ENCODE measurements at regions not wholly inside any gene's neighbourhood (a gene's known extent, or its start where the extent isn't known, plus 50 kb on each side); places are given as distances from the start of the nearest gene placed in this dataset.
"Not testable (repeated sequence)": the region's sequence is repeated elsewhere in the genome, so short reads cannot be mapped to it uniquely, and the experiment has no call there.

DNA sequence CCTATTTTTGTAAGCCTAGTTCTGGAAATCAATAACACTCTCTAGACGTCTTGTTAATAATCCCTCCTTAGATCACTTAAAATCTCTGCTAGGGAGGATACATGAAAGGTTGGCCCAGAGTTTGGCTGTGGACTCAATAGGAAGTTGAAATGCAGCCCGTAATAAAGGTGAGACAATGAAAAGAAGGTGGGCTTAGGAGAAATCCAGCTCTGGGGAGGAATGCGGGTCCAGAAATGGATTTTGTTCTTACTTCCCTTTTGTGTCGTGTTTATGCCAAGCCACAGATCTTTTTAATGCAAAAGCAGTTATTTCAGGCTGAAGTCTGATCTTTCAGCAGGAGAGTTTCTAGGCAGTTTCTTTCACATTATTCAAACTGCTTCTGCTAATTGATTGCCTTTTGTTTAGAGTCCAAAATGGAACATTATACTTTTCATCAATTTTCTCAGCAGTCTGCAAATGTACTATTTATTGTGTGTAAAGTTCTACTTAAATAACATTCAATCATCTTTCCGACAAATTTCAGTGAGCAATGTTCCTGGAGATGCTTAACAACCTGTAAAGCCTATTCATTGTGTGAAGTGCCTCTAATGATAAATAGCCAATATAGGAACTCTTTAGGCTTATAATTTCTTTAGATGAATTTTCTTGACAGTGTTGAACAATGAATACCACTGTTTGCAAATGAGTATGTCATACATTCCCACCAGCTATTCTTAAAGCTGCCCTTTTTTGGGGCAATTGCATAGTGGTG, 252.9 kb upstream of the KRR1 start:
- no peak for DNase-seq (ENCODE audit: low read depth)

DNA sequence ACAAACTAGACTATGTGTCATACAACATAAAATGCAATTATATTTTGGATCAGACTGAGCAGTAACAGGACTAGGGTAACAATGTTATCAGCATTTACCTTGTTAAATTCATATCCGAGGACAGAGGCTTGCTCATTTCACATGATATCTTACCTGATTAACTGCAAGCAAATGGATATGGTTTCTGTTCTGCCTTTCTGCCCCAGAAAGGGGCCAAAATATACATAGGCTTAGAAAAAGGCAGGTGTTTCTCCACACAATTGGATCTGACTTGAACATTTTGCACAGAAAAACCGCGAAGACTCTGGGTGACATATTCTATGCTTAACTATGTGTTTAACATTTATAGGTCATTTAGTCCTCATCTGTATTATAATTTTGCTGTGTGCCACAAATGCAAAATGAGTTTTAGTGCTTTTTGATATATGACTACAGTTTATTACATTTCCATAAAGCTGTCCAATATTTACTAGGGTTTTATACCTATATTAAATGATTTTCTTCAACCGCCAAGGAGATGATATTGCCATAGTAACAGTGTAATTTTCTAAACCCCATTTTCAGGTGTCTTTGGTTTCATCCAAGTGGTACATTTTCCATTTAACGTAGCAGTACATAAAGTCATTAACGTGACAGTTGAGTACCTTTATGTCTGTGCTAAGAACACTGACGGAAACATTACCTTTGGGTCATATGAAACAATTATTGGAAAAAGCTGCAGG, 249.3 kb upstream of the KRR1 start:
- DNase-seq (ENCODE audit: low read depth), result no peak

GRCh38 chr12:75759842-75760572, 248.6 kb upstream of the KRR1 start:
- DNase-seq (ENCODE audit: low read depth), result peak; percentile 82

DNA sequence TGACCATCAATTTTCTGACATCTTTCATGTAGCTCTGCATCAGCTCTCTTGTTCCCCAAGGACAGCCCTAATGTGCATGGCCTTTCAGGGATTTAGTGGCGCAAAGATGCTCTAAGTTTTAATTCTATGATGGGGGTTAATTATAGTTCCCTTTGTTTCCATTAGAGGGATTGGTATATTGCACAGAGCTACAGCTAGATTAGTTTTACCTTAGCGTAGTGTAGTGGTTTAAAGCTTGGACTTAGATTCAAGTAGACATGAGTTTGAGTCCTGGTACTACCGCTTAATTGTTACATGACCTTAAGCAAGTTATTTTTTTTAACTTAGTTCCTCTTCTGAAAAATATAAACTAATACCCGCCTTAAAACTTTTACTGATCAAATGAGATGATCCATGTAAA, 247.8 kb upstream of the KRR1 start:
- no peak for DNase-seq (ENCODE audit: low read depth)

DNA sequence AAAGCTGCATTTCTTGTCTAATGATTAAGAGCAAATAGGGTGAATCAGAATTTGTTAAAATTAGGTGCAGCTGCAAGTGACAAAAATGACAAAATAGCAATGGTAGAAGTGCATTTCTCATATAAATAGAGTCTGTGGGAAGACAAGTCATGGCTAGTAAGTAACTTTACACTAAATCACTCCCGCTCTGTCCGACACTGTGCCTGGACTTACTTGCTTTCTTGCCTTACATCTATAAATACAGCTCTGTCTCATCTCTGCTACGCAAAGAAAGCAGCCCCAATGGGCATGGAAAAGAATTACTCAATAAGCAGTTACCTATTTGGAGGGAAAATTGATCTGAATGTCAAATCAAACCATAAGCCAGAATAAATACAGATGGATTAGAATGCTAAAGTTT, 245.4 kb upstream of the KRR1 start:
- DNase-seq (ENCODE audit: low read depth), result no peak

DNA sequence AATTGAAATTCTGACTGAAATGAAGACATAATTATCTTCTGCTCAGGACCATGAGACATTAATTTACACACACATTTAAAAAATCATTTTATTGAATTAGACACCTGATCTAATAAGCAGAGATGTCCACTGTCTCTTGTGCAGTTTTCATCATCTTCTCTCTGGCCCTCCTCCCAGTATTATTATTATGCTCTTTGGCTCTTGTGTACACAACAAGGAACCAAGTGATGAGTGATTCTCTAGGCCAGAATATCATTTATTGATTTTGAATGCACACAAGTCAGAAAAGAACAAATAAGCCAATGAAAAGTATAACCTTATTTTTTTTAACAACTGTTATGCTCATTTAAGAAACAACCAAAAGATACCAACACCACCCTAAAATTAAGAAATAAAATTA, 244.7 kb upstream of the KRR1 start:
- no peak for DNase-seq (ENCODE audit: low read depth)

DNA sequence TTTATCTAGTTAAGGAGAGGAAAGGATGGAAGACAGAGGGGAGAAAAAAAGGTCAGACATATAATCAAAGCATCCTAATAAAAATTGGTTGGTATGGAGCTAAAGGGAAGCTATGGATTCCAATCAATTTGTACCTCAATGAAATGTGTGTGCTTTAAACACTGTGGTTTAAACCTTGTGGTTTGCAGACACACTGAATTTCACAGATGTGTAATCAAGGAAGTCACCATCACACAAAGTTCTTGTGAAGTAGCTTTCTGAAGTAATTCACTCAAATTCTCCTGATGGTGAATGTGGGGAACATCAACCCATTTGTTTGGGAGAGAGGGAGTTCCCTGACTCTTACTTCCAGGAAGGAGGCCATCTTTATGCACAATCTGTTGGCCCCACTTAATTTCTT, 243.3 kb upstream of the KRR1 start:
- peak; percentile 69 for DNase-seq (ENCODE audit: low read depth)

- DNase-seq (ENCODE audit: low read depth), result no peak
Observed at GRCh38 chr12:75754141-75754540, 242.7 kb upstream of the KRR1 start.

DNA sequence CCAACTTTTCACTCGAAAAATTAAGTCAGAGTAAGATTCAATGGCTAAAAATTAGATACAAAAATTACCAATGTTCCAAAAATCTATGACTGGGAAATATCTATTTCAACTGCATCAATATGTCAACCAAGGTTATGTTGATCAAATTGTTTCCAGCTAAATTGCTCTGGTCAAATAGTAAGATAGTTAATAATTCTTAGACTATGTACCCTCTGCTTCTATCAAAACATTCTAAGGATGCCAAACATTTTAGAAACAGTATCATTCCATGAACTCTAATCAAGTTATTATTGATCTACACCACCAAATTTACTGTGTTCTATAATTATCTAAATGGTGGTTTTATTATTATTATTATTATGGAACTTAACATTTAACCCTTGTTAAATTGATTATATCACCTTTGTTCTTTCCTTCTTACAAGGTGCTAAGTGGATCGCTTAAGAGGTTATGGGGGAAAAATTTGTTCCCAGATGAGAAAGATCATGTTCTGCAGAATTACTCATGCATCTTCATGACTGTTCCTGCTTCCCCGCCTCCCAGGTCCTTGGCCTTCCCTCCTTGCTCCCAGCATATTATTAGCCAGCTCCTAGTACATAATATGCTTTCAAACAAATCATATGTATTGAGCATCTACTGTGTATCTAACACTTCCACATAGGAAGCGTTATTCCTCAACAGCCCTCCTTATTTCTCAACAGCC, 240.5 kb upstream of the KRR1 start:
- DNase-seq (ENCODE audit: low read depth), result peak; percentile 57

DNA sequence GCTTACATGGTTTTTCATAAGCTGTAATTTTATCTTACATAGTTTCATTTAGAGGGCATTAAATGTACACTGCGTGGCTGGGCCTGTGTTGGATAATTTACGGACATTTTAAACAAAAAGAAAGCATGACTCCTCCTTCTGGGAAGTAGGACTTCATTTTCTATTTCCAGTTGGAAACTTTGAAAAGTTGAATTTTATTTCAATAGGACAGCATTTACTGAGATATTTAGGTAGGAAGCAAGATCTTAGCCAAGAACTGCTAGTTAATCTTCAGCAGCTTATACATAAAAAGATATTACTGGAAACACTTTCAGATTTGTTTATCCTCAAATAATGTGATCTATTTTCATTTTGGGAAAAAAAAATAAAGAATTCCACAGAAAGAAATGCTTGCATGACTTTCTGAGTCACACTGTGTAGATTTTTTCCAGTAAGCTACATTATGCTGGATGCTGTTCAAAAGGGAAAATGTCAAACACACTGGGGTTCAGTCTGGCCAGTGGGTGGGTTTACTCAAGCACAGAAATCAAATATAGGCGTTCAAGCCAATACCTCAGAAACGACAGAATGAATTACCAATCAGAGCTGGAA, 239.4 kb upstream of the KRR1 start:
- peak; percentile 68 for DNase-seq (ENCODE audit: low read depth)

- DNase-seq (ENCODE audit: low read depth), result not testable (repeated sequence)
Observed at GRCh38 chr12:75748990-75749389, 237.6 kb upstream of the KRR1 start.

GRCh38 chr12:75748136-75748535, 236.7 kb upstream of the KRR1 start:
- DNase-seq (ENCODE audit: low read depth), result no peak

DNA sequence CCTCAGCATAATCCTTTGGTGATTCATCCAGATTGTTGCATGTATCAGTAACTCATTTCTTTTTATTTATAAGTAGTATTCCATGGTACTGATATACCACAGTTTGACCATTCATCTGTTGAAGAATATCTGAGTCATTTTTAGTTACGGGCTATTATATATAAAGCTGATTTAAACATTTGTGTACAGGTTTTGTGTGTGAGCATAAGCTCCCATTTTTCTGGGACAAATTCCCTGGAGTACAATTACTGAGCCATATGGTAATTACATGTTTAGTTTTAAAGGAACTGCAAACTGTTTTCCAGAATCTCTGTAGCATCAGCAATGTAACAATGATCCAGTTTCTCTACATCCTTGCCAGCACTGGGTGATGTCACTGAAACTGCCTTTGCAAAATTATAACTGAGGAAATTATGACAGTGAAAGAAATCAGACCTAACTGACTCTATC, 236.2 kb upstream of the KRR1 start:
- peak; percentile 77 for DNase-seq (ENCODE audit: low read depth)

DNA sequence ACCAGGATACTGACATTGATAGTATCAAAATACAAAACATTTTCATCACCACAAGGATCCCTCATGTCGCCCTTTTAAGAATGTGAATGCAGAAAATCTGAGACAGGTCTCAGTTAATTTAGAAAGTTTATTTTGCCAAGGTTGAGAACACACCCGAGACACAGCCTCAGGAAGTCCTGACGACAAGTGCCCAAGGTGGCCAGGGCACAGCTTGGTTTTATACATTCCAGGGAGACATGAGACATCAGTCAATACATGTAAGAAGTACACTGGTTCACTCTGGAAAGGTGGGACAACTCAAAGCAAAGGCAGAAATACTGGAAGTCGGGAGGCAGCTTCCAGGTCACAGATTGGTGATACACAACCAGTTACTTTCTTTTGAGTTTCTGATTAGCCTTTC, 235.2 kb upstream of the KRR1 start:
- no peak for DNase-seq (ENCODE audit: low read depth)

GRCh38 chr12:75744607-75745256, 233.3 kb upstream of the KRR1 start:
- peak; percentile 71 for DNase-seq (ENCODE audit: low read depth)

GRCh38 chr12:75742961-75743360, 231.6 kb upstream of the KRR1 start:
- DNase-seq (ENCODE audit: low read depth), result no peak

- DNase-seq (ENCODE audit: low read depth), result no peak
Observed at GRCh38 chr12:75742048-75742447, 230.6 kb upstream of the KRR1 start.

GRCh38 chr12:75739912-75740311, 228.5 kb upstream of the KRR1 start:
- DNase-seq (ENCODE audit: low read depth), result no peak

- DNase-seq (ENCODE audit: low read depth), result not testable (repeated sequence)
Observed at GRCh38 chr12:75739098-75739497, 227.7 kb upstream of the KRR1 start.

DNA sequence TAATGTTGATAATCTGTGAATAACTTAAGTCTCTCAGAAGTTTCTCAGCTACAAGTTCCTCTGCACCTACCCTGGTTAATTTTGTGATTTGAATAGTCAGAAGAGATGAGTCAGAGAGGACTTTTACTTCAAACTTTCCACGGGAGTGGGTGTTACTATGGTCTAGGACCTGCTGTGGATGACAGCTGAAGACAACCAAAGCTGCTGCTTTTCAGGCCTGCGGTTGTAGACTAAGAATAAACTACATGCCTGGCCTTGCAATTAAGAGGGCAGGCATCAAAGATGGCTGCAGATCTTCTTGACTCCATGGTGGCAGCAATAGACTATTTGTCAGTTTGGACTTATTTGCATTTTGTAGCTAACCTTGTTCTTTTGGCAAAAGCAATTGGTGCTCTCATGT, 227.1 kb upstream of the KRR1 start:
- peak; percentile 37 for DNase-seq (ENCODE audit: low read depth)

GRCh38 chr12:75735853-75736252, 224.4 kb upstream of the KRR1 start:
- DNase-seq (ENCODE audit: low read depth), result peak; percentile 66

Data from renal cortical epithelial cell (primary cell).